Large intestine (tissue), 3 donors: ENCODE measurements at regions not wholly inside any gene's neighbourhood (a gene's known extent, or its start where the extent isn't known, plus 50 kb on each side); places are given as distances from the start of the nearest gene placed in this dataset.
A peak's percentile ranks its signal among the peaks of the same experiment; 100 is the strongest.

Source experiments
- DNase-seq, 2 donors: peaks; one replicate each; pipeline versions ENCODE4 v3.0.0 to v3.0.0-alpha.2; 2013
- H3K27ac ChIP-seq: one replicate; pipeline ENCODE4 v1.5.1; 2013; ENCODE audit warnings: low read length
- H3K27me3 ChIP-seq: 2 replicates; pipeline ENCODE4 v1.6.1; 2013; ENCODE audit warnings: low read length; ENCODE audit not compliant: control insufficient read depth, insufficient read depth
- H3K36me3 ChIP-seq: 2 replicates; pipeline ENCODE4 v1.6.1; 2013; ENCODE audit warnings: low read length; ENCODE audit not compliant: control insufficient read depth, insufficient read depth
- H3K4me1 ChIP-seq: one replicate; pipeline ENCODE4 v1.6.1; 2013; ENCODE audit warnings: low read length; ENCODE audit not compliant: control insufficient read depth, insufficient read depth
- H3K4me3 ChIP-seq: one replicate; pipeline ENCODE4 v1.5.1; 2013; ENCODE audit warnings: low read length
- H3K9me3 ChIP-seq: one replicate; pipeline ENCODE4 v1.6.1; 2013; ENCODE audit warnings: mild to moderate bottlenecking, low read depth, low read length, moderate library complexity; ENCODE audit not compliant: control insufficient read depth
- WGBS: methylation state at CpG from one replicate; pipeline ENCODE4 v1.1.5; 2013; ENCODE audit warnings: low lambda C conversion rate; ENCODE audit not compliant: insufficient coverage; 5-methylcytosine and 5-hydroxymethylcytosine counted together

DNA sequence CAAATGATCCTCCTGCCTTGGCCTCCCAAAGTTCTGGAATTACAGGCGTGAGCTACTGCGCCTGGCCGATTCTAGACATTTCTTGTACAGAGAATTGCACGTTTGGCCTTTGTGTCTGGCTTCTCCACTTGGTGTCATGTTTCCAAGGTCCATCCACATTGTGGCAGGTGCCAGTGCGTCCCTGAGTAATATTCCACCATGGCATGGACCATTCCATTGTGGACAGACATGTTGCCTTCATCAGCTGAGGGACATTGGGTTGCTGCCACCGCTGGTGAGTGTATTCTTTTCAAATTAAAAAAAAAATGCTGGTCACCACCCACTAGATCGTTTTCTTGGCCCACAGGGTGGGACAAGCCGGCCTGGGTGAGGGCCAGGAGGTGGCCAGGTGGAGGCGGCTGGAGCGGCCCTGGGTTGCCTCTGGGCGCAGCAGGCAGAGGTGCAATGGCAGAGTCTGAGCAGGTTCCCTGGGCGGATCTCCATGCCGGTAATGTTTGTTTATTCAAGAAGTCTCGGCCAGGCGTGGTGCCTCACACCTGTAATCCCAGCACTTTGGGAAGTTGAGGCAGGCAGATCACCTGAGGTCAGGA, 274.1 kb downstream of the SEC14L1 start:
- Histone ChIP-seq H3K27ac (no peak overlapping the region), H3K9me3 (no peaks in the 10 kb centered on the region), H3K27me3 (no peaks in the 10 kb centered on the region), H3K36me3 (peaks cover 38% of the 10 kb centered on the region), H3K4me3 (no peak overlapping the region), H3K4me1 (peaks cover 9% of the 10 kb centered on the region)
- no CpG with 5 or more reads among the region's 15 CpGs for WGBS
- no peak for DNase-seq

- no peak overlapping the region for H3K4me3 ChIP-seq
- H3K9me3 ChIP-seq: no peaks in the 10 kb centered on the region
- no peaks in the 10 kb centered on the region for H3K27me3 ChIP-seq
- no peak for DNase-seq
- H3K4me1 ChIP-seq: peaks cover 22% of the 10 kb centered on the region
- H3K36me3 ChIP-seq: peaks cover 35% of the 10 kb centered on the region
- H3K27ac ChIP-seq: no peak overlapping the region
- 100% methylated on average over 1 of the region's 17 CpGs for WGBS
These were observed 275.4 kb downstream of the SEC14L1 start for GRCh38 chr17:77416105-77416713.

DNA sequence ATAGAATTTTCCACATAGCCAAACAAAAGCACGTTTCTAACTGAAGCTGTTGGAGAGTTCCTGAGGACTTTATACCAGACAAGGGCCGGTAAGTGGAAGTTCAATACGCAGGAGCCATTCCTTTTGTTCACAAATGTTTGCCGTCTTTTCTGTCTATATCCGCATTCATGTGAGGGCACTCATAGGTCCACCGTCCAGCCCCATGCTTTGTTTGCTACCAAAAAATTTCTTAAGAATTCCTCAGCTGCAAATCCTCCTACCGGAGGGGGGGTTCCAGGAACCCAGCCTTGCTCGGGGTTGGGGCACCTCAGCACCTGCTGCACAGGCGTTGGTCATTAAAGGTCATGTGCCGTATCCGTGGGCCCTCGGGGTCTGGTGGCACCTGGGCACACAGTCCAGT, 276.8 kb downstream of the SEC14L1 start:
- Histone ChIP-seq H3K27ac (no peak overlapping the region), H3K9me3 (no peaks in the 10 kb centered on the region), H3K4me3 (no peak overlapping the region), H3K27me3 (no peaks in the 10 kb centered on the region), H3K4me1 (peaks cover 26% of the 10 kb centered on the region), H3K36me3 (peaks cover 39% of the 10 kb centered on the region)
- DNase-seq: no peak
- WGBS: no CpG with 5 or more reads among the region's 12 CpGs

GRCh38 chr17:77418609-77419008, 277.8 kb downstream of the SEC14L1 start:
- H3K36me3 ChIP-seq: peaks cover 40% of the 10 kb centered on the region

GRCh38 chr17:77419095-77419494, 278.3 kb downstream of the SEC14L1 start:
- Histone ChIP-seq H3K4me3 (no peak overlapping the region), H3K27me3 (no peaks in the 10 kb centered on the region), H3K36me3 (peaks cover 43% of the 10 kb centered on the region), H3K9me3 (no peaks in the 10 kb centered on the region), H3K27ac (no peak overlapping the region), H3K4me1 (peaks cover 34% of the 10 kb centered on the region)
- no CpG with 5 or more reads among the region's 17 CpGs for WGBS
- DNase-seq: no peak

More at GRCh38 chr17:77418609-77419008, 277.8 kb downstream of the SEC14L1 start:
- Histone ChIP-seq H3K27ac (no peak overlapping the region), H3K4me1 (peaks cover 31% of the 10 kb centered on the region), H3K27me3 (no peaks in the 10 kb centered on the region), H3K9me3 (no peaks in the 10 kb centered on the region), H3K4me3 (no peak overlapping the region)
- no CpG with 5 or more reads among the region's 12 CpGs for WGBS
- no peak for DNase-seq

- no peak for DNase-seq
- Histone ChIP-seq H3K4me3 (no peak overlapping the region), H3K36me3 (peaks cover 45% of the 10 kb centered on the region), H3K4me1 (peaks cover 39% of the 10 kb centered on the region), H3K27me3 (no peaks in the 10 kb centered on the region), H3K9me3 (no peaks in the 10 kb centered on the region), H3K27ac (no peak overlapping the region)
- WGBS: no CpG with 5 or more reads among the region's 17 CpGs
These were observed 278.9 kb downstream of the SEC14L1 start for GRCh38 chr17:77419547-77420094.

- Histone ChIP-seq H3K9me3 (no peaks in the 10 kb centered on the region), H3K27me3 (no peaks in the 10 kb centered on the region), H3K36me3 (peaks cover 40% of the 10 kb centered on the region), H3K4me3 (no peak overlapping the region), H3K4me1 (peaks cover 45% of the 10 kb centered on the region), H3K27ac (no peak overlapping the region)
- WGBS: no CpG with 5 or more reads among the region's 14 CpGs
- peak in 1 of 2 donors; percentile 8 for DNase-seq
These were observed 279.5 kb downstream of the SEC14L1 start for GRCh38 chr17:77420095-77420803.

- H3K9me3 ChIP-seq: no peaks in the 10 kb centered on the region
- no CpG with 5 or more reads among the region's 19 CpGs for WGBS
These were observed 280.2 kb downstream of the SEC14L1 start for GRCh38 chr17:77420804-77421629.

DNA sequence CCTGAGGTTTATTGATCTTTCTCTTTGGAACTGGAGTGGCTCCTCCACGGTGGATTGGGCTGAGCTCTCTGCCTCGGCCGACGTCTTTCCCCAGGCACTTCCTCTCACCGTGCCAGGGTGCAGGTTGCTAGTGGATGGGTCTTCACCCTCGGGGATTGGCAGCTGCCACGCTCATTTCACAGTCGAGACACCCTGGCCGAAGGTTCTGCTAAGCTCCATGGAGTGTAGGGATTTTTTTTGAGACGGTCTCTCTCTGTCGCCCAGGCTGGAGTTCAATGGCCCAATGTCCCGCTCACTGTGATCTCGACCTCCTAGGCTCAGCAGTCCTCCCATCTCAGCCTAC, 280.8 kb downstream of the SEC14L1 start:
- no CpG with 5 or more reads among the region's 13 CpGs for WGBS
- DNase-seq: no peak
- H3K27ac ChIP-seq: peak overlapping the region; percentile 28
- no peak overlapping the region for H3K4me3 ChIP-seq
- H3K9me3 ChIP-seq: no peaks in the 10 kb centered on the region
- peaks cover 36% of the 10 kb centered on the region for H3K36me3 ChIP-seq
- H3K27me3 ChIP-seq: no peaks in the 10 kb centered on the region
- peaks cover 59% of the 10 kb centered on the region for H3K4me1 ChIP-seq

More at GRCh38 chr17:77420804-77421629, 280.2 kb downstream of the SEC14L1 start:
- peaks cover 53% of the 10 kb centered on the region for H3K4me1 ChIP-seq
- peak overlapping the region; percentile 33 for H3K27ac ChIP-seq
- peak; percentile 57 to 68 for DNase-seq
- H3K4me3 ChIP-seq: no peak overlapping the region
- H3K27me3 ChIP-seq: no peaks in the 10 kb centered on the region
- peaks cover 40% of the 10 kb centered on the region for H3K36me3 ChIP-seq
